ENCODE measurements at regions not wholly inside any gene's neighbourhood (a gene's known extent, or its start where the extent isn't known, plus 50 kb on each side); places are given as distances from the start of the nearest gene placed in this dataset.

DNA sequence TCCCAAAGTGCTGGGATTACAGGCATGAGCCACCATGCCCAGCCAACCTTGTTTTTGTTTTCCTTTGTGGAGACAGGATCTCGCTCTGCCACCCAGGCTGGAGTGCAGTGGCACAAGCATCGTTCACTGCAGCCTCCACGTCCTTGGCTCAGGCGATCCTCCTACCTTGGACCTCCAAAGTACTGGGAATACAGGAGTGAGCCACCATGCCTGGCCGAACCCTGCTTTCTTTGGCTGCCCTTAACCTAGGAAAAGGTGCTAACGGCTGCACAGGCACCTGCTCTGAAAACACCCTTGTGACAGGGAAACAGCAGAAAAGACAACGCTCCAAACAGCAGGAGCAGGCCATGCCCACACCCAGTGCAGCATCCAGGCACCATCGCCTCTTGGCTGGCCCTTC is 71.9 kb downstream of the OAT start:
- TF ChIP-seq CTCF (IDR thresholded peaks at IDR 0.05) (no peak), POLR2A (IDR thresholded peaks at IDR 0.05) (no peak), EP300 (IDR thresholded peaks at IDR 0.05) (no peak)
